Colonic mucosa (tissue), 4 donors: ENCODE measurements at regions not wholly inside any gene's neighbourhood (a gene's known extent, or its start where the extent isn't known, plus 50 kb on each side); places are given as distances from the start of the nearest gene placed in this dataset.

Experiments used
- DNase-seq: peaks from one replicate; pipeline ENCODE4 v3.0.0-alpha.2; 2020
- H3K27ac ChIP-seq: fragments of 200-600 bp; one replicate; pipeline ENCODE4 v1.8.0; 2021
- H3K27me3 ChIP-seq: fragments of 200-600 bp; one replicate; pipeline ENCODE4 v1.8.0; 2021
- H3K36me3 ChIP-seq: fragments of 200-600 bp; one replicate; pipeline ENCODE4 v1.8.0; 2021
- H3K4me1 ChIP-seq: fragments of 200-600 bp; one replicate; pipeline ENCODE4 v1.8.0; 2021; ENCODE audit warnings: mild to moderate bottlenecking
- H3K4me3 ChIP-seq: fragments of 200-600 bp; one replicate; pipeline ENCODE4 v1.8.0; 2021
- H3K9ac ChIP-seq, 2 donors: one replicate each; pipeline ENCODE4 v1.7.0; 2013; ENCODE audit warnings: control low read depth in 2 of 2, low read depth in 2 of 2, low read length in 2 of 2
- H3K9me3 ChIP-seq: fragments of 200-600 bp; one replicate; pipeline ENCODE4 v1.8.0; 2021
- CTCF ChIP-seq: fragments of 200-600 bp; IDR thresholded peaks from one replicate; pipeline ENCODE4 v1.8.0; 2022; ENCODE audit warnings: antibody characterized with exemption, mild to moderate bottlenecking
- intact Hi-C: fragments of 100-400 bp; cut with DNase I; formaldehyde crosslinking; loops from one replicate; pipeline ENCODE4 v1.14.1; 2022
- donor health status: healthy.
- donor health status: DM: no; HTN: no; CAD: no.
- donor health status: DM: no; HTN: no; CAD: no.

GRCh38 chr5:156239800-156240199 is 87.2 kb upstream of the SGCD start:
- DNase-seq: no peak
- H3K27me3 ChIP-seq: no peaks in the 10 kb centered on the region

GRCh38 chr5:156240414-156240813 is 86.5 kb upstream of the SGCD start:
- intact Hi-C loops: no loop called here
- no peaks in the 10 kb centered on the region for H3K36me3 ChIP-seq
- H3K9ac ChIP-seq: no peak overlapping the region
- H3K4me1 ChIP-seq: no peaks in the 10 kb centered on the region
- no peaks in the 10 kb centered on the region for H3K9me3 ChIP-seq
- no peak for TF ChIP-seq CTCF
- no peak overlapping the region for H3K4me3 ChIP-seq
- DNase-seq: no peak
- no peak overlapping the region for H3K27ac ChIP-seq
- H3K27me3 ChIP-seq: no peaks in the 10 kb centered on the region

More at GRCh38 chr5:156239800-156240199, 87.2 kb upstream of the SGCD start:
- no peak overlapping the region for H3K9ac ChIP-seq
- no peak for TF ChIP-seq CTCF
- H3K36me3 ChIP-seq: no peaks in the 10 kb centered on the region
- H3K4me3 ChIP-seq: no peak overlapping the region
- H3K27ac ChIP-seq: no peak overlapping the region
- no peaks in the 10 kb centered on the region for H3K9me3 ChIP-seq
- H3K4me1 ChIP-seq: no peaks in the 10 kb centered on the region
- intact Hi-C loops: no loop called here

- Histone ChIP-seq H3K9me3 (no peaks in the 10 kb centered on the region), H3K9ac (no peak overlapping the region), H3K27ac (no peak overlapping the region), H3K4me1 (no peaks in the 10 kb centered on the region), H3K4me3 (no peak overlapping the region), H3K27me3 (no peaks in the 10 kb centered on the region), H3K36me3 (no peaks in the 10 kb centered on the region)
- no peak for DNase-seq
- no peak for TF ChIP-seq CTCF
- intact Hi-C loops: no loop called here
Observed at GRCh38 chr5:156241266-156241665, 85.7 kb upstream of the SGCD start.

GRCh38 chr5:156245895-156246294 is 81.1 kb upstream of the SGCD start:
- no peak for DNase-seq
- no peaks in the 10 kb centered on the region for H3K9me3 ChIP-seq
- TF ChIP-seq CTCF: no peak
- intact Hi-C loops: no loop called here
- no peak overlapping the region for H3K27ac ChIP-seq
- no peaks in the 10 kb centered on the region for H3K36me3 ChIP-seq
- no peaks in the 10 kb centered on the region for H3K4me1 ChIP-seq
- H3K27me3 ChIP-seq: no peaks in the 10 kb centered on the region
- H3K9ac ChIP-seq: no peak overlapping the region
- H3K4me3 ChIP-seq: no peak overlapping the region

- no peaks in the 10 kb centered on the region for H3K27me3 ChIP-seq
- TF ChIP-seq CTCF: no peak
- H3K36me3 ChIP-seq: no peaks in the 10 kb centered on the region
- no peaks in the 10 kb centered on the region for H3K9me3 ChIP-seq
- no peaks in the 10 kb centered on the region for H3K4me1 ChIP-seq
- H3K4me3 ChIP-seq: no peak overlapping the region
- H3K27ac ChIP-seq: no peak overlapping the region
- DNase-seq: no peak
- intact Hi-C loops: no loop called here
- no peak overlapping the region for H3K9ac ChIP-seq
Observed at GRCh38 chr5:156251076-156251475, 75.9 kb upstream of the SGCD start.

- no peak overlapping the region for H3K9ac ChIP-seq
- intact Hi-C loops: no loop called here
- H3K36me3 ChIP-seq: no peaks in the 10 kb centered on the region
- no peaks in the 10 kb centered on the region for H3K4me1 ChIP-seq
- H3K27me3 ChIP-seq: no peaks in the 10 kb centered on the region
- no peak for TF ChIP-seq CTCF
- H3K27ac ChIP-seq: no peak overlapping the region
- no peak for DNase-seq
- no peaks in the 10 kb centered on the region for H3K9me3 ChIP-seq
- H3K4me3 ChIP-seq: no peak overlapping the region
Observed at GRCh38 chr5:156253130-156253529, 73.8 kb upstream of the SGCD start.
